HG03378 (cell line): ENCODE measurements at regions not wholly inside any gene's neighbourhood (a gene's known extent, or its start where the extent isn't known, plus 50 kb on each side); places are given as distances from the start of the nearest gene placed in this dataset.
A peak's percentile ranks its signal among the peaks of the same experiment; 100 is the strongest.

ENCODE experiments used
- ATAC-seq: cut with Tn5 transposase; IDR thresholded peaks from one replicate; pipeline ENCODE4 v1.9.1; 2021; ENCODE audit warnings: mild to moderate bottlenecking, moderate library complexity; ENCODE audit not compliant: unreplicated experiment

DNA sequence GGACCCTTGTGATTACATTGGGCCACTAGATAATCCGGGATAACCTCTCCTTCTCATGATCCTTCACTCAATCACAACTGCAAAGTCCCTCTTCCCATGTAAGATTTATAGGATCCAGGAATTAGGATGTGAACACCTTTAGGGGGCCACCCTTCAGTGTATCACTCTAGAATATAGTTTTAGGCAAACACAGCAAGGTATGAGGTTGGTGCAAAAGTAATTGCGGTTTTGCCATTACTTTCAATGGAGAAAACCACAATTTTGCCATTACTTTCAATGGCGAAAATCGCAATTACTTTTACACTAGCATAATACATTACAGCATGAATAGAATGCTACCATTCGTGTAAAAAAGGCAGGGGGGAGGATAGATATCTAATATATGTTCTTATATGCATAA, 104.0 kb downstream of the BAMBI start:
- ATAC-seq = no peak

- no peak for ATAC-seq
Measured at GRCh38 chr10:28783087-28783486, 105.8 kb downstream of the BAMBI start.

DNA sequence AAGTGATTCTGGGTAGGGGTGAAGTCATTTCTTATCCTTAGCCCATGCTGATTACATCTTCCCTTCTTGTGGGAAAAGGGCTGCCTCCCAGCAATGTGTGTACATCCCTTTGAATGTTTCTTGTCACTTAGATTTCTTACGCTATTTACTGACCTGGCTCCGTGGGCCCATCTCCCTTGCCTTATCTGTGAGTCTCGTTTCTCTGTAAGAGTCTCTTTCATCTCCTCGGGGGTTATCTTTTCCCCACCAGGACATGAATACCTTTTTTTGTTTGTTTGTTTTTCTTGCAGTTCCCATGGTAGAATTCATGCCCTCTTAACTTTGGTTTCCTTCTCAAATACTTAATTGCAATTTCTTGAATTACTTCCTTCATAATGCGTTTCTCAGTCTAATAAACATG, 107.7 kb downstream of the BAMBI start:
- no peak for ATAC-seq

GRCh38 chr10:28788252-28788651, 110.9 kb downstream of the BAMBI start:
- ATAC-seq = peak; percentile 86

DNA sequence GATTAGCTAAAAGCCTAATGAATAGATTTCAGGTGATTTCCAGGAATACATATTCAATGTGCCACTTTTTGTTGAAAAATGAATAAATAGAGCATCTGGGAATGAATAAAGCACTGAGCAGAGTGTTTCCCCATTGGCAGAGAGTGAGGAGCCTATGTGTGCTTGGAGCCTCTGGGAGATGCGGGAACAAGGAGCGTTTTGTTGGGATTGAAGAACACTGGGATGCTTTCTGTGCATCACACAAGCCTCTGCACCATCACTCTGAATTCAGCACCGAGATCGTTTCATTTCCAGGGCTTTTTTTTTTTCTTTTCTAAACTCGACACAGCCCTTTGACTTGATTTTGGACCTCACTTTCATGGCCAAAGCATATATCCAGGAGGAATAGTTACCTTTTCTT, 111.4 kb downstream of the BAMBI start:
- no peak for ATAC-seq

GRCh38 chr10:28790146-28790545, 112.8 kb downstream of the BAMBI start:
- ATAC-seq = no peak

DNA sequence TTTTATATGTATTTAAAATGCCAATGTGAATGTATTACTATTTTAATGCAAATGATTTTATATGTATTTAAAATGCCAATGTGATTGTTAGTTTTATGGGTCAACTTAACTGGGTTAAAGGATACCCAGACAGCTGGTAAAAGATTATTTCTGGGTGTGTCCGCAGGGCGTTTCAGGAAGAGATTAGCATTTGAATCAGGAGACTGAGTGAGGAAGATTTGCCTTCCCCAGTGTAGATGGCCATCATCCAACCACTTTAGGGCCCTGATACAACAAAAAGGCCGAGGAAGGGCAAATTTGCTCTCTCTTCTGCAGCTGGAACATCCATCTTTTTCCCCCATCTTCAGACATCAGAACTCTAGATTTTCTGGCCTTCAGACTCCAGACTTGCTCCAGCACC, 116.2 kb downstream of the BAMBI start:
- ATAC-seq = no peak

- ATAC-seq = no peak
Measured at GRCh38 chr10:28794986-28795385, 117.7 kb downstream of the BAMBI start.

GRCh38 chr10:28796606-28797512, 119.5 kb downstream of the BAMBI start:
- no peak for ATAC-seq

GRCh38 chr10:28797904-28798371, 120.6 kb downstream of the BAMBI start:
- no peak for ATAC-seq

DNA sequence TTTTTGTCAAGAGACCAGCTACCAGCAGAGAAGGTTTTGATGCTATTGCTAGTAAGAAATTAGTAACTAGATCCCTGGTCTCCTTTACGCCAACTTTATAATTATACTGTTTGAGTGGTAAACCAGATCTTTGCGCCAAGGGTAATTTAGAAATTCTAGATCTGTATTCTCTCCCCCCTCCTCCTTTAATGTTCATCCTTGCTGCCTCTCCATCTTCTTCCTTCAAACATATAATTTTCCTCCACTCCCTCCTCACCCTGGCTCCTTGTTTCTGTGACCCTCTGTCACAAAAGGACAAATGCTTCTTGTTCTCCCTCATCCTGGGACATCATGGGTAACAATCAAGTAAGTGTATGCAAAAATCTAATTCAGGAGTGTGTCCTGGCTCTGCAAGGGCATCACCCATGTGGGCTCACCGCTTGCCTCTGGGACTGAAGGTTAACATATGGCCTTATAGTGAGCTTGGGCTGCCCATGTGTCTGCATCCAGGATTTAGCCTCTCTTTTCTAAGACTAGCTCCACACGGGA, 121.2 kb downstream of the BAMBI start:
- no peak for ATAC-seq

- ATAC-seq = no peak
Measured at GRCh38 chr10:28798964-28799363, 121.6 kb downstream of the BAMBI start.

GRCh38 chr10:28800144-28800543, 122.8 kb downstream of the BAMBI start:
- ATAC-seq = no peak

GRCh38 chr10:28801247-28801646, 123.9 kb downstream of the BAMBI start:
- ATAC-seq = no peak

- ATAC-seq = no peak
Measured at GRCh38 chr10:28801869-28802268, 124.5 kb downstream of the BAMBI start.

DNA sequence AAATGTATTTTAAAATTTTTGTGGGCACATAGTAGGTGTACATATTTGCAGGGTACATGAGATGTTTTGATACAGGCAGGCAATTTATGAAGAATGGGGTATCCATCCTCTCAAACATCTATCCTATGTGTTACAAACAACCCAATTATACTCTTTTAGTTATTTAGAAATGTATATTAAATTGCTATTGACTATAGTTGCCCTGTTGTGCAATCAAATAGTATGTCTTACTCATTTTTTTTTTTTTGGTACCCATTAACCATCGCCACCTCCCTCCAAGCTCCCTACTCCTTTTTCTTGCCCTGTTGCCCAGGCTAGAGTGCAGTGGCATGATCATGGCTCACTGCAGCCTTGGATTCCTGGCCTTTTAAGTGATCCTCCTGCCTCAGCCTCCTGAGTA, 128.1 kb downstream of the BAMBI start:
- ATAC-seq = no peak

GRCh38 chr10:28806488-28806941, 129.2 kb downstream of the BAMBI start:
- no peak for ATAC-seq

DNA sequence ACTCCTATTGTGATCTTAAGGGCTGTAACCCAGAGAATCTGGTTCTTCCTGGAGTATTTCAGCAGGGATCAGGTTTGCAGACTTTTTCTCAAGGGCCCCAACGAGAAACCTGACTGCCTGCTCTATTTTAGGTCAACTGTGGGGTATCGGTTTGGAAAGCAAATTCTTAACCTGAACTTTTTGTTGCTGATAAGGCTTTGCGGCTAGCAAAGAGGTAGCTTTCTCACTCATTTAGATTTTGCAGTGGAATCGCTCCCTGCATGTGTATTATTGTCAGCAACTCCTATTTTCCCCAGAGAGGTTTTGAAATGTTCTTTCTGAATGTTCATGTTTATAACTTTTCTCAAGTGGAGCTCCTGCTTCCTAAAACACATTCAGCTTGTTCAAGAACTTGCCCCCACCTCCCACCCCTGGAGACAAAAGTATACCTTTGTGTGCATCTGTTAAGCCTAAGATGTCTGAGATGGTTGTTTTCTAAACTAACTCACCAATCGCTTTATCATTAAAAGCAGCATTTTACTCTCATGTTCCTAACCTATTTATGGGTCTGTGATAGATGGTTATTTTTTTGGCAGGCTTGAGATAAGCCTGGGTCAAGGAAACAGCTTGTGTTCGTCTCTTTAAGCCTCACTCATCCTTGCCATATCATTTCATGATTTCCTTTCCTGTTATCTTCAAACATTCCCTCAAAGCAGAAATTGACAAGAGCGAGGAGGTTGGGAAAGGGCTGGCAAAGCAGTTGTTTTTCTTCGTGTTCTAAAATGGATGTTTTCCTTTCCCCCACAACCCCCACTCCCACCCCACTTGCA, 129.8 kb downstream of the BAMBI start:
- no peak for ATAC-seq

GRCh38 chr10:28807760-28808613, 130.7 kb downstream of the BAMBI start:
- no peak for ATAC-seq

DNA sequence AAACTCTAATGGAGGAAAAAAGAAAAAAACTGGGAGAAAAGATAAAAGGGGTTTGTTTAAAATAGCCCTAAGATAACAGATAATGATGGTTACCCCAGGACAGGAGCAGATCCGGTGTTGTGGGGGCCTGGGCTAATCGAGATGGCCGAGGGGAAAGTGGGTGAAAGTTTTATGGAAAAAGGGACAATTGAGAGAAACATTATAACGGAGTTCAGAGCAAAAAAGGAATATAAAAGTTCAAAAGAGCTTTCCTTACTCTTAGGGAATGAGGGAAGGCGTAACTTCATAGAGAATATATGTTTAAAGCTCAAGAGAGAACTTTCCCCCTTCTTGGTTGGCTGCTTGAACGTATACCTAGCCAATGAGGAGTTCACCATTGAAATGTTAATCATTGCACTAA, 131.4 kb downstream of the BAMBI start:
- ATAC-seq = no peak
